HepG2 (cell line): ENCODE measurements at regions not wholly inside any gene's neighbourhood (a gene's known extent, or its start where the extent isn't known, plus 50 kb on each side); places are given as distances from the start of the nearest gene placed in this dataset.

Experiments
- ATAC-seq: fragments of 200-7000 bp; cut with Tn5 transposase; 3 replicates; pipeline ENCODE4 v1.9.1; 2020; ENCODE audit warnings: mild to moderate bottlenecking, moderate library complexity
- BruUV-seq: library from RNA; stranded (reverse); fragments of 400-500 nt; replicated peaks from 2 replicates; lab custom pipeline; 2021; lab: Mats Ljungman, UMichigan
- CTCF ChIA-PET: fragments of 300-600 bp; formaldehyde crosslinking; extraction: SDS; loops from one replicate; lab custom pipeline; 2021; ENCODE audit warnings: low total read pairs, inconsistent platforms, low intra/inter-chr PET ratio; lab: Yijun Ruan, JAX
- POLR2A ChIA-PET: fragments of 350-600 bp; sonication (Branson Sonifier 250); formaldehyde crosslinking; loops from one replicate; lab custom pipeline; 2020; ENCODE audit warnings: antibody characterized with exemption, inconsistent platforms; lab: Yijun Ruan, JAX
- DNase-seq: peaks from one replicate; pipeline ENCODE4 v3.0.0-alpha.2; 2015; ENCODE audit warnings: low spot score
- FAIRE-seq: peaks from 3 replicates; lab custom pipeline; 2011; peaks lifted over from hg19 to GRCh38; lab: Jason Lieb, UNC
- H2AFZ ChIP-seq: one replicate; pipeline ENCODE4 v1.6.1; 2011; ENCODE audit warnings: low read length, inconsistent platforms
- H3K27ac ChIP-seq: fragments of 300-600 bp; 3 replicates; pipeline ENCODE4 v1.8.0; 2011; ENCODE audit warnings: mixed run types, mild to moderate bottlenecking, mixed read lengths, low read length, inconsistent platforms; ENCODE audit not compliant: insufficient read depth; ENCODE audit errors: extremely low read length
- H3K27me3 ChIP-seq, 2 experiments: fragments of 200-600 bp in 1 of 2; 2 replicates in 1 of 2; 3 replicates in 1 of 2; pipeline versions ENCODE4 v1.6.0 to v1.8.0; 2011; ENCODE audit warnings: low read length in 2 of 2, mild to moderate bottlenecking in 2 of 2, moderate library complexity in 2 of 2, inconsistent platforms in 1 of 2; ENCODE audit not compliant: insufficient read depth in 2 of 2, control insufficient read depth in 1 of 2
- H3K36me3 ChIP-seq, 2 experiments: fragments of 200-600 bp in 1 of 2; replicated peaks in 1 of 2; 2 replicates in 1 of 2; 3 replicates in 1 of 2; pipeline versions ENCODE4 v1.5.1 to v1.8.0; 2011; ENCODE audit warnings: low read length in 2 of 2, inconsistent platforms in 1 of 2; ENCODE audit not compliant: insufficient read depth in 2 of 2, control insufficient read depth in 1 of 2
- H3K4me1 ChIP-seq: 2 replicates; pipeline ENCODE4 v1.5.1; 2012; ENCODE audit warnings: low read length, inconsistent platforms; ENCODE audit not compliant: insufficient read depth
- H3K4me2 ChIP-seq: 2 replicates; pipeline ENCODE4 v1.6.0; 2011; ENCODE audit warnings: low read depth, low read length, inconsistent platforms
- H3K4me3 ChIP-seq, 3 experiments: fragments of 200-600 bp in 1 of 3; sonication (generic), shearing (Covaris generic) in 1 of 3; replicated peaks in 1 of 3; 2 replicates each; pipeline ENCODE4 v1.5.1; 2011 to 2016; ENCODE audit warnings: low read length in 3 of 3, inconsistent platforms in 2 of 3, low read depth in 2 of 3, mild to moderate bottlenecking in 2 of 3, control low read depth in 1 of 3, mixed read lengths in 1 of 3; ENCODE audit not compliant: insufficient read depth in 1 of 3
- H3K79me2 ChIP-seq: one replicate; pipeline ENCODE4 v1.6.1; 2011; ENCODE audit warnings: low read length, inconsistent platforms; ENCODE audit not compliant: insufficient read depth
- H3K9ac ChIP-seq: 2 replicates; pipeline ENCODE4 v1.6.0; 2011; ENCODE audit warnings: mild to moderate bottlenecking, low read depth, low read length, inconsistent platforms; ENCODE audit not compliant: insufficient read depth
- H3K9me3 ChIP-seq: 2 replicates; pipeline ENCODE4 v1.5.1; 2012; ENCODE audit warnings: mild to moderate bottlenecking, low read length
- H4K20me1 ChIP-seq: 2 replicates; pipeline ENCODE4 v1.6.0; 2011; ENCODE audit warnings: inconsistent platforms, mild to moderate bottlenecking, low read length, moderate library complexity; ENCODE audit not compliant: insufficient read depth
- CREM ChIP-seq, 2 experiments: sonication (generic) in 1 of 2; formaldehyde crosslinking in 1 of 2; IDR thresholded peaks; 2 replicates each; pipeline versions ENCODE4 v1.4.0 to v1.6.1; 2016 to 2020; ENCODE audit warnings: antibody characterized with exemption in 1 of 2, mild to moderate bottlenecking in 1 of 2, missing genetic modification reagents in 1 of 2
- GFI1 ChIP-seq: sonication (generic); formaldehyde crosslinking; IDR thresholded peaks from 2 replicates; pipeline ENCODE4 v1.5.0; 2020; ENCODE audit warnings: missing genetic modification reagents, mild to moderate bottlenecking, borderline replicate concordance
- KLF12 ChIP-seq: sonication (generic); formaldehyde crosslinking; IDR thresholded peaks from 2 replicates; pipeline ENCODE4 v1.4.0; 2020; ENCODE audit warnings: missing genetic modification reagents, borderline replicate concordance
- KLF6 ChIP-seq: IDR thresholded peaks from 2 replicates; pipeline ENCODE4 v1.8.0; 2016; ENCODE audit warnings: missing biosample characterization, missing genetic modification reagents
- KMT2A ChIP-seq: sonication (generic); formaldehyde crosslinking; IDR thresholded peaks from 2 replicates; pipeline ENCODE4 v1.4.0; 2020; ENCODE audit warnings: missing genetic modification reagents
- NR2F2 ChIP-seq: IDR thresholded peaks from 2 replicates; pipeline ENCODE4 v1.6.1; 2012; ENCODE audit warnings: low read depth, inconsistent platforms, borderline replicate concordance
- RBFOX2 ChIP-seq: fragments of 200-400 bp; formaldehyde crosslinking; IDR thresholded peaks from 2 replicates; pipeline ENCODE4 v1.6.1; 2017; ENCODE audit warnings: low read depth, mild to moderate bottlenecking, low read length
- XRCC5 ChIP-seq: fragments of 200-400 bp; formaldehyde crosslinking; optimal IDR thresholded peaks from 2 replicates; pipeline ENCODE3; 2017; ENCODE audit warnings: mild to moderate bottlenecking, low read length
- ZC3H13 ChIP-seq: sonication (generic); formaldehyde crosslinking; IDR thresholded peaks from 2 replicates; pipeline ENCODE4 v1.8.1; 2023; ENCODE audit warnings: mild to moderate bottlenecking, missing genetic modification reagents, moderate library complexity
- ZNF660 ChIP-seq: sonication (generic); formaldehyde crosslinking; IDR thresholded peaks from 2 replicates; pipeline ENCODE4 v1.5.1; 2020; ENCODE audit warnings: mild to moderate bottlenecking, low read depth, missing genetic modification reagents, borderline replicate concordance
- ZNF703 ChIP-seq: sonication (generic); formaldehyde crosslinking; IDR thresholded peaks from 2 replicates; pipeline ENCODE4 v1.5.1; 2020; ENCODE audit warnings: missing genetic modification reagents, mild to moderate bottlenecking, moderate library complexity, borderline replicate concordance
- WGBS: methylation state at CpG from one replicate; pipeline ENCODE4 v1.1.6; 2017; ENCODE audit warnings: low lambda C conversion rate; 5-methylcytosine and 5-hydroxymethylcytosine counted together
- in situ Hi-C: cut with HindIII; loops from 2 replicates; pipeline ENCODE4 v1.10.0; 2017; ENCODE audit warnings: low pct_unique_long_range_greater_than_20kb; ENCODE audit not compliant: extremely low pct_ligation_motif_present
- intact Hi-C: fragments of 100-400 bp; cut with micrococcal nuclease; formaldehyde crosslinking; loops from one replicate; pipeline ENCODE4 v1.10.0; 2022; ENCODE audit not compliant: unreplicated experiment
- TF ChIP-seq, protein P1 (sequence below): IDR thresholded peaks from 2 replicates; pipeline ENCODE4 v1.6.1; 2016; ENCODE audit warnings: low read depth
- TF ChIP-seq, protein P2 (sequence below): sonication (generic); formaldehyde crosslinking; IDR thresholded peaks from 2 replicates; pipeline ENCODE4 v1.4.0; 2020; ENCODE audit warnings: mild to moderate bottlenecking, missing genetic modification reagents
- TF ChIP-seq, protein P3 (sequence below): sonication (generic); formaldehyde crosslinking; IDR thresholded peaks from 2 replicates; pipeline ENCODE4 v1.4.0; 2020; ENCODE audit warnings: missing genetic modification reagents

DNA sequence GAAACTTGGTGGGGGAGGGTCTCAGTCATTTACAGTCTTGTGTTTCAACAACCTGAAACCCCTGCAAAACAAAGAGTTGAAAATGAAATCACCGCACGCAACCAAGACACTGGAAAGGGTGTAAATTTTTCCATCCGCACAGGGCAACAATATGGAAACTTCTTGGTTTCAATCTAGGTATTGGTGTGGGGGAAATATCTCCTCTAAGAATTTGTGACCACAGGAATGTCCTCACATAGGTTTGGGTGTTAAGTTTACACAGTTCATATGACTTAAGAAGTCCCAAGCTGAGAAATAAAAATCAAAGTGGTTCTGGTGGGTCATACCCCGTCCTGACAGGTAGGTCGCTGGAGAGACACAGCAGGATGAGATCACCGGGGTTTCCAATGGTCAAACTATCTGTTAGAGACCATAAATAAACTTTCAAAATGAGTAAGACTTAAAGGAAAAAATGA is 51.9 kb upstream of the PIP5K1B start:
- BruUV-seq, result no TSS peak
- POLR2A ChIA-PET, result no interaction called here

DNA sequence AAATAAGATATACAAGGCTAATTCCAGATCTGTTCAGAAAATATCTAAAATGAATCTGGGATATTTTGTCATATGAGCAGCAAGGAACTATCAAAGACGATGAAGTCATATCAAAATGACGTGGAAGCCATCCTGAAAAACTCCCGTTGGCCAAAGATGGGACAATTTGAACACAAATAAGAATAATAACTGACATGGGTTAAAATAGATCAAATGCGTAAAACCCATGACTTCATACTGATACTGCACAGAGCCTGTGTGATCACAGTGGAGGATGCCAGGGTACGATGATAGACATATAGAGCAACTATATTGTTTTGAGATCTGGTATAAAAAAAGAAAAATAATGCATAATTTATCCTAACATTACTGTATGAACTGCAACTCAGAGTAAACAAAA is 51.0 kb upstream of the PIP5K1B start:
- no peak overlapping the region for H3K4me2 ChIP-seq
- no peaks in the 10 kb centered on the region for H3K4me1 ChIP-seq
- 21% methylated on average over 5 of the region's 5 CpGs for WGBS
- FAIRE-seq (no peak), ATAC-seq (no peak), DNase-seq (no peak)
- no TSS peak for BruUV-seq
- intact Hi-C loops, result no loop called here
- H3K9ac ChIP-seq, result no peak overlapping the region
- no peak overlapping the region for H3K27ac ChIP-seq
- no peaks in the 10 kb centered on the region for H3K27me3 ChIP-seq
- CTCF ChIA-PET, result no interaction called here
- H2AFZ ChIP-seq, result no peak overlapping the region
- no peak overlapping the region for H3K4me3 ChIP-seq
- no peaks in the 10 kb centered on the region for H3K9me3 ChIP-seq
- no peaks in the 10 kb centered on the region for H3K36me3 ChIP-seq
- H4K20me1 ChIP-seq, result no peaks in the 10 kb centered on the region
- H3K79me2 ChIP-seq, result no peaks in the 10 kb centered on the region
- in situ Hi-C loops, result no loop called here
- POLR2A ChIA-PET, result no interaction called here
- TF ChIP-seq GFI1 (CRISPR knock-in tag) (no peak), ZC3H13 (CRISPR knock-in tag) (no peak), KLF6 (CRISPR knock-in tag) (no peak), ZNF703 (CRISPR knock-in tag) (no peak), NR2F2 (no peak), XRCC5 (no peak), KLF12 (CRISPR knock-in tag) (no peak), ZNF660 (CRISPR knock-in tag) (no peak), KMT2A (no peak), RBFOX2 (no peak)
- TF ChIP-seq, protein P1, sequence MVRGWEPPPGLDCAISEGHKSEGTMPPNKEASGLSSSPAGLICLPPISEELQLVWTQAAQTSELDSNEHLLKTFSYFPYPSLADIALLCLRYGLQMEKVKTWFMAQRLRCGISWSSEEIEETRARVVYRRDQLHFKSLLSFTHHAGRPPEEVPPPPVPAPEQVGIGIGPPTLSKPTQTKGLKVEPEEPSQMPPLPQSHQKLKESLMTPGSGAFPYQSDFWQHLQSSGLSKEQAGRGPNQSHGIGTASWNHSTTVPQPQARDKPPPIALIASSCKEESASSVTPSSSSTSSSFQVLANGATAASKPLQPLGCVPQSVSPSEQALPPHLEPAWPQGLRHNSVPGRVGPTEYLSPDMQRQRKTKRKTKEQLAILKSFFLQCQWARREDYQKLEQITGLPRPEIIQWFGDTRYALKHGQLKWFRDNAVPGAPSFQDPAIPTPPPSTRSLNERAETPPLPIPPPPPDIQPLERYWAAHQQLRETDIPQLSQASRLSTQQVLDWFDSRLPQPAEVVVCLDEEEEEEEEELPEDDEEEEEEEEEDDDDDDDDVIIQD, result no peak
- TF ChIP-seq, protein P2, sequence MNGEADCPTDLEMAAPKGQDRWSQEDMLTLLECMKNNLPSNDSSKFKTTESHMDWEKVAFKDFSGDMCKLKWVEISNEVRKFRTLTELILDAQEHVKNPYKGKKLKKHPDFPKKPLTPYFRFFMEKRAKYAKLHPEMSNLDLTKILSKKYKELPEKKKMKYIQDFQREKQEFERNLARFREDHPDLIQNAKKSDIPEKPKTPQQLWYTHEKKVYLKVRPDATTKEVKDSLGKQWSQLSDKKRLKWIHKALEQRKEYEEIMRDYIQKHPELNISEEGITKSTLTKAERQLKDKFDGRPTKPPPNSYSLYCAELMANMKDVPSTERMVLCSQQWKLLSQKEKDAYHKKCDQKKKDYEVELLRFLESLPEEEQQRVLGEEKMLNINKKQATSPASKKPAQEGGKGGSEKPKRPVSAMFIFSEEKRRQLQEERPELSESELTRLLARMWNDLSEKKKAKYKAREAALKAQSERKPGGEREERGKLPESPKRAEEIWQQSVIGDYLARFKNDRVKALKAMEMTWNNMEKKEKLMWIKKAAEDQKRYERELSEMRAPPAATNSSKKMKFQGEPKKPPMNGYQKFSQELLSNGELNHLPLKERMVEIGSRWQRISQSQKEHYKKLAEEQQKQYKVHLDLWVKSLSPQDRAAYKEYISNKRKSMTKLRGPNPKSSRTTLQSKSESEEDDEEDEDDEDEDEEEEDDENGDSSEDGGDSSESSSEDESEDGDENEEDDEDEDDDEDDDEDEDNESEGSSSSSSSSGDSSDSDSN (CRISPR knock-in tag), result no peak

More for the DNA sequence above, 51.9 kb upstream of the PIP5K1B start:
- Histone ChIP-seq H3K27me3 (no peaks in the 10 kb centered on the region), H3K9ac (no peak overlapping the region), H3K4me1 (no peaks in the 10 kb centered on the region), H3K4me2 (no peak overlapping the region), H2AFZ (no peak overlapping the region), H3K27ac (no peak overlapping the region), H3K36me3 (no peaks in the 10 kb centered on the region), H3K4me3 (no peak overlapping the region), H4K20me1 (no peaks in the 10 kb centered on the region), H3K79me2 (no peaks in the 10 kb centered on the region), H3K9me3 (no peaks in the 10 kb centered on the region)
- TF ChIP-seq, protein P3, sequence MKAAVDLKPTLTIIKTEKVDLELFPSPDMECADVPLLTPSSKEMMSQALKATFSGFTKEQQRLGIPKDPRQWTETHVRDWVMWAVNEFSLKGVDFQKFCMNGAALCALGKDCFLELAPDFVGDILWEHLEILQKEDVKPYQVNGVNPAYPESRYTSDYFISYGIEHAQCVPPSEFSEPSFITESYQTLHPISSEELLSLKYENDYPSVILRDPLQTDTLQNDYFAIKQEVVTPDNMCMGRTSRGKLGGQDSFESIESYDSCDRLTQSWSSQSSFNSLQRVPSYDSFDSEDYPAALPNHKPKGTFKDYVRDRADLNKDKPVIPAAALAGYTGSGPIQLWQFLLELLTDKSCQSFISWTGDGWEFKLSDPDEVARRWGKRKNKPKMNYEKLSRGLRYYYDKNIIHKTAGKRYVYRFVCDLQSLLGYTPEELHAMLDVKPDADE (CRISPR knock-in tag), result no peak
- TF ChIP-seq CREM (IDR thresholded peaks at IDR 0.05) (no peak), CREM (CRISPR knock-in tag; IDR thresholded peaks at IDR 0.05) (no peak), RBFOX2 (no peak)
- CTCF ChIA-PET, result no interaction called here
- in situ Hi-C loops (no loop called here), intact Hi-C loops (no loop called here)
- FAIRE-seq (no peak), ATAC-seq (no peak), DNase-seq (no peak)
- WGBS, result 39% methylated on average over 6 of the region's 6 CpGs
